ENCODE measurements at regions not wholly inside any gene's neighbourhood (a gene's known extent, or its start where the extent isn't known, plus 50 kb on each side); places are given as distances from the start of the nearest gene placed in this dataset.
A peak's percentile ranks its signal among the peaks of the same experiment; 100 is the strongest.

DNA sequence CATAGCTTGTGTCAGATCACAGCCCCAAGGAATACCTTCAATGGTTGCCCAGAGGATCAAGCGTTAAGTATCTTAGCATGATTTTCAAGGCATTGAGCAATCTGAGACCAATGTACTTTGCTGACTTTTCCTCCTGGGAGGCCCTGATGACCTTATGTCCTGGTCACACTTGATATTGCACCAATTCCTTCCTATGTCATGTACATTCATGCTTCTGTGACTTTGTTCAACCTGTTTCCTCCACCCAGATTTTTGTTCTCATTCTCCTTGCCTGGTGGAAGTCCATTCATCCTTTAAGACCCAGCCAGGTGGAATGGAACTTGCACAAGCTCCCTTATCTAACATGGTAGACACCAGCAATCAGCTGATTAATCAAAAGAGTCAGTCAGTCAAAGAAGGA, 160.8 kb downstream of the PFKFB3 start:
- Histone ChIP-seq H3K4me1 (ENCODE audit: control insufficient read depth in 1 of 2, insufficient read depth in 2 of 2, low read length in 2 of 2) (peaks cover 6 to 14% of the 10 kb centered on the region in 2 donors), H3K4me3 (replicated peaks in 1 of 3; ENCODE audit: low read depth in 2 of 3, low read length in 3 of 3) (no peak overlapping the region), H3K27me3 (ENCODE audit: control insufficient read depth in 2 of 2, insufficient read depth in 2 of 2, low read length in 2 of 2) (no peaks in the 10 kb centered on the region), H3K9me3 (replicated peaks in 1 of 2; ENCODE audit: control insufficient read depth in 1 of 2, insufficient read depth in 1 of 2, low read length in 2 of 2) (peaks cover 0 to 3% of the 10 kb centered on the region in 2 donors), H3K4me2 (replicated peaks; ENCODE audit: extremely low read depth, low read length, poor library complexity, severe bottlenecking) (no peak overlapping the region), H3K36me3 (replicated peaks in 1 of 2; ENCODE audit: control insufficient read depth in 1 of 2, insufficient read depth in 2 of 2, low read length in 2 of 2) (no peaks in the 10 kb centered on the region), H4K20me1 (ENCODE audit: insufficient read depth, low read length) (no peaks in the 10 kb centered on the region), H2AFZ (ENCODE audit: insufficient read depth, low read depth, low read length, poor library complexity, severe bottlenecking) (no peak overlapping the region), H3K79me2 (ENCODE audit: insufficient read depth, low read length) (no peaks in the 10 kb centered on the region), H3K9ac (ENCODE audit: insufficient read depth, low read length, poor library complexity, severe bottlenecking) (no peak overlapping the region), H3K27ac (ENCODE audit: low read depth in 1 of 2, low read length in 2 of 2) (no peak overlapping the region)
- H3K36me3 Mint-ChIP-seq, result no peaks in the 10 kb centered on the region
- H3K9me3 Mint-ChIP-seq, result peaks cover 7 to 21% (median 8%) of the 10 kb centered on the region in 7 donors
- WGBS (ENCODE audit: insufficient coverage), result 0% methylated on average over 1 of the region's 1 CpG
- DNase-seq, result peak; percentile 45 to 64 (median 62)
- no peak overlapping the region for H3K4me3 Mint-ChIP-seq
- H3K27me3 Mint-ChIP-seq (ENCODE audit: low read depth in 3 of 3), result peaks cover 0 to 1% (median 0%) of the 10 kb centered on the region in 3 donors
- TF ChIP-seq, protein P1, sequence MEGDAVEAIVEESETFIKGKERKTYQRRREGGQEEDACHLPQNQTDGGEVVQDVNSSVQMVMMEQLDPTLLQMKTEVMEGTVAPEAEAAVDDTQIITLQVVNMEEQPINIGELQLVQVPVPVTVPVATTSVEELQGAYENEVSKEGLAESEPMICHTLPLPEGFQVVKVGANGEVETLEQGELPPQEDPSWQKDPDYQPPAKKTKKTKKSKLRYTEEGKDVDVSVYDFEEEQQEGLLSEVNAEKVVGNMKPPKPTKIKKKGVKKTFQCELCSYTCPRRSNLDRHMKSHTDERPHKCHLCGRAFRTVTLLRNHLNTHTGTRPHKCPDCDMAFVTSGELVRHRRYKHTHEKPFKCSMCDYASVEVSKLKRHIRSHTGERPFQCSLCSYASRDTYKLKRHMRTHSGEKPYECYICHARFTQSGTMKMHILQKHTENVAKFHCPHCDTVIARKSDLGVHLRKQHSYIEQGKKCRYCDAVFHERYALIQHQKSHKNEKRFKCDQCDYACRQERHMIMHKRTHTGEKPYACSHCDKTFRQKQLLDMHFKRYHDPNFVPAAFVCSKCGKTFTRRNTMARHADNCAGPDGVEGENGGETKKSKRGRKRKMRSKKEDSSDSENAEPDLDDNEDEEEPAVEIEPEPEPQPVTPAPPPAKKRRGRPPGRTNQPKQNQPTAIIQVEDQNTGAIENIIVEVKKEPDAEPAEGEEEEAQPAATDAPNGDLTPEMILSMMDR (IDR thresholded peaks at IDR 0.05), result no peak
- intact Hi-C loops (cut with micrococcal nuclease), result no loop called here
- peak overlapping the region in 4 of 7 donors; percentile 8 to 76 (median 50) for H3K27ac Mint-ChIP-seq
- peaks cover 20% of the 10 kb centered on the region for H3K4me1 Mint-ChIP-seq

DNA sequence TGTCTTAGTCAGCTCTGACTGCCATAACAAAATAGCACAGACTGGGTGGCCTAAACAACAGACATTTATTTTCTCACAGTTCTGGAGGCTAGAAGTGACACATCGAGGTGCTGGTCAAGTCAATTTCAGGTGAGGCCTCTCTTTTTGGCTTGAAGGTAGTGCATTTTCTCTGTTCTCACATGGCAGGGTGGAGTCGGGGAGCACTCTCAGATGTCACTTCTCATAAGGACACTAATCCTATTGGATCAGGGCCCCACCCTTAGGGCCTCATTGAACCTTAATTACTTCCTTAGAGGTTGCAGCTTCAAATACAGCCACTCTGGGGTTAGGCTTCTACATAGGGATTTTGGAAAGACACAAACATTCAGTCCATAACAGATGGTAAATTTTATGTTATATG, 161.6 kb downstream of the PFKFB3 start:
- Histone ChIP-seq H3K27me3 (ENCODE audit: control insufficient read depth in 2 of 2, insufficient read depth in 2 of 2, low read length in 2 of 2) (no peaks in the 10 kb centered on the region), H3K4me2 (replicated peaks; ENCODE audit: extremely low read depth, low read length, poor library complexity, severe bottlenecking) (no peak overlapping the region), H3K27ac (ENCODE audit: low read depth in 1 of 2, low read length in 2 of 2) (no peak overlapping the region), H3K9ac (ENCODE audit: insufficient read depth, low read length, poor library complexity, severe bottlenecking) (no peak overlapping the region), H3K79me2 (ENCODE audit: insufficient read depth, low read length) (no peaks in the 10 kb centered on the region), H2AFZ (ENCODE audit: insufficient read depth, low read depth, low read length, poor library complexity, severe bottlenecking) (no peak overlapping the region), H4K20me1 (ENCODE audit: insufficient read depth, low read length) (no peaks in the 10 kb centered on the region), H3K4me3 (replicated peaks in 1 of 3; ENCODE audit: low read depth in 2 of 3, low read length in 3 of 3) (no peak overlapping the region), H3K36me3 (replicated peaks in 1 of 2; ENCODE audit: control insufficient read depth in 1 of 2, insufficient read depth in 2 of 2, low read length in 2 of 2) (no peaks in the 10 kb centered on the region), H3K9me3 (replicated peaks in 1 of 2; ENCODE audit: control insufficient read depth in 1 of 2, insufficient read depth in 1 of 2, low read length in 2 of 2) (peaks cover 0 to 3% of the 10 kb centered on the region in 2 donors), H3K4me1 (ENCODE audit: control insufficient read depth in 1 of 2, insufficient read depth in 2 of 2, low read length in 2 of 2) (peaks cover 6 to 14% of the 10 kb centered on the region in 2 donors)
- intact Hi-C loops (cut with micrococcal nuclease), result no loop called here
- no peak for DNase-seq
- no peak overlapping the region for H3K4me3 Mint-ChIP-seq
- peaks cover 6 to 24% (median 8%) of the 10 kb centered on the region in 7 donors for H3K9me3 Mint-ChIP-seq
- peaks cover 20% of the 10 kb centered on the region for H3K4me1 Mint-ChIP-seq
- no peak overlapping the region for H3K27ac Mint-ChIP-seq
- H3K36me3 Mint-ChIP-seq, result no peaks in the 10 kb centered on the region
- WGBS (ENCODE audit: insufficient coverage), result no CpG with 5 or more reads among the region's 2 CpGs
- peaks cover 0 to 1% (median 0%) of the 10 kb centered on the region in 3 donors for H3K27me3 Mint-ChIP-seq (ENCODE audit: low read depth in 3 of 3)
- TF ChIP-seq, protein P1 (IDR thresholded peaks at IDR 0.05), result no peak
